GM19395 (cell line): ENCODE measurements at regions not wholly inside any gene's neighbourhood (a gene's known extent, or its start where the extent isn't known, plus 50 kb on each side); places are given as distances from the start of the nearest gene placed in this dataset.
"Not testable (repeated sequence)": the region's sequence is repeated elsewhere in the genome, so short reads cannot be mapped to it uniquely, and the experiment has no call there.

Experiments used
- ATAC-seq: cut with Tn5 transposase; IDR thresholded peaks from one replicate; pipeline ENCODE4 v1.9.1; 2021; ENCODE audit warnings: mild to moderate bottlenecking, moderate library complexity; ENCODE audit not compliant: unreplicated experiment

GRCh38 chr14:43003845-43004244, 1397.2 kb downstream of the LRFN5 start:
- no peak for ATAC-seq

GRCh38 chr14:43001731-43002130, 1395.1 kb downstream of the LRFN5 start:
- ATAC-seq = no peak

GRCh38 chr14:42994051-42994736, 1387.5 kb downstream of the LRFN5 start:
- ATAC-seq = no peak

- ATAC-seq = no peak
Measured at GRCh38 chr14:42992930-42993329, 1386.3 kb downstream of the LRFN5 start.

GRCh38 chr14:42980419-42980818, 1373.7 kb downstream of the LRFN5 start:
- no peak for ATAC-seq

- ATAC-seq = not testable (repeated sequence)
Measured at GRCh38 chr14:42973171-42973570, 1366.5 kb downstream of the LRFN5 start.

GRCh38 chr14:42965512-42965911, 1358.8 kb downstream of the LRFN5 start:
- no peak for ATAC-seq

- ATAC-seq = no peak
Measured at GRCh38 chr14:42961509-42961908, 1354.8 kb downstream of the LRFN5 start.

GRCh38 chr14:42950363-42950762, 1343.7 kb downstream of the LRFN5 start:
- ATAC-seq = no peak

- no peak for ATAC-seq
Measured at GRCh38 chr14:42947991-42948390, 1341.3 kb downstream of the LRFN5 start.

GRCh38 chr14:42944284-42944683, 1337.6 kb downstream of the LRFN5 start:
- no peak for ATAC-seq

- ATAC-seq = no peak
Measured at GRCh38 chr14:42931308-42931707, 1324.6 kb downstream of the LRFN5 start.

- no peak for ATAC-seq
Measured at GRCh38 chr14:42929806-42930480, 1323.3 kb downstream of the LRFN5 start.

- ATAC-seq = no peak
Measured at GRCh38 chr14:42927313-42927712, 1320.6 kb downstream of the LRFN5 start.

GRCh38 chr14:42921901-42922300, 1315.2 kb downstream of the LRFN5 start:
- ATAC-seq = no peak

- no peak for ATAC-seq
Measured at GRCh38 chr14:42918615-42919014, 1311.9 kb downstream of the LRFN5 start.

- ATAC-seq = no peak
Measured at GRCh38 chr14:42911642-42912041, 1305.0 kb downstream of the LRFN5 start.

- no peak for ATAC-seq
Measured at GRCh38 chr14:42909659-42910058, 1303.0 kb downstream of the LRFN5 start.

GRCh38 chr14:42893183-42893582, 1286.5 kb downstream of the LRFN5 start:
- ATAC-seq = no peak

GRCh38 chr14:42884100-42884499, 1277.4 kb downstream of the LRFN5 start:
- ATAC-seq = no peak

GRCh38 chr14:42877716-42878115, 1271.0 kb downstream of the LRFN5 start:
- no peak for ATAC-seq

GRCh38 chr14:42872786-42873185, 1266.1 kb downstream of the LRFN5 start:
- ATAC-seq = no peak

- ATAC-seq = no peak
Measured at GRCh38 chr14:42869681-42870080, 1263.0 kb downstream of the LRFN5 start.
